Panc1 (cell line): ENCODE measurements at regions not wholly inside any gene's neighbourhood (a gene's known extent, or its start where the extent isn't known, plus 50 kb on each side); places are given as distances from the start of the nearest gene placed in this dataset.

Experiments used
- ATAC-seq: fragments of 200-7000 bp; cut with Tn5 transposase; 2 replicates; pipeline ENCODE4 v1.9.1; 2020; ENCODE audit warnings: mild to moderate bottlenecking, moderate library complexity
- BruUV-seq: library from RNA; stranded (reverse); fragments of 400-500 nt; replicated peaks from 2 replicates; lab custom pipeline; 2021; lab: Mats Ljungman, UMichigan
- CTCF ChIA-PET: fragments of 300-600 bp; sonication (Branson Sonifier 250); formaldehyde crosslinking; loops from one replicate; lab custom pipeline; 2022; ENCODE audit warnings: antibody characterized with exemption; lab: Charles Lee
- POLR2A ChIA-PET: fragments of 300-600 bp; sonication (Branson Sonifier 250); formaldehyde crosslinking; loops from one replicate; lab custom pipeline; 2022; ENCODE audit warnings: antibody characterized with exemption; lab: Charles Lee
- DNase-seq: peaks from one replicate; pipeline ENCODE4 v3.0.0-alpha.2; 2010; ENCODE audit warnings: low read depth, low spot score
- H3K27ac ChIP-seq: 2 replicates; pipeline ENCODE4 v1.5.1; 2011; ENCODE audit warnings: mild to moderate bottlenecking, low read length, inconsistent platforms
- H3K27me3 ChIP-seq: fragments of 200-500 bp; sonication (Bioruptor generic); 2 replicates; pipeline ENCODE4 v1.6.0; 2014; ENCODE audit warnings: low read length, inconsistent platforms; ENCODE audit not compliant: control insufficient read depth, insufficient read depth
- H3K36me3 ChIP-seq: fragments of 200-500 bp; sonication (Bioruptor generic); 2 replicates; pipeline ENCODE4 v1.5.1; 2014; ENCODE audit warnings: inconsistent platforms, mild to moderate bottlenecking, low read length, moderate library complexity; ENCODE audit not compliant: control insufficient read depth, insufficient read depth
- H3K4me1 ChIP-seq: 2 replicates; pipeline ENCODE4 v1.5.1; 2011; ENCODE audit warnings: inconsistent platforms, mild to moderate bottlenecking, low read length, moderate library complexity; ENCODE audit not compliant: control insufficient read depth, insufficient read depth
- H3K4me3 ChIP-seq, 2 experiments: 2 replicates each; pipeline ENCODE4 v1.5.1; 2011 to 2012; ENCODE audit warnings: low read depth in 2 of 2, low read length in 2 of 2, mild to moderate bottlenecking in 2 of 2, inconsistent platforms in 1 of 2, moderate library complexity in 1 of 2
- H3K9me3 ChIP-seq: fragments of 200-500 bp; sonication (Bioruptor generic); 2 replicates; pipeline ENCODE4 v1.5.1; 2014; ENCODE audit warnings: low read depth, mild to moderate bottlenecking, inconsistent platforms, low read length, moderate library complexity; ENCODE audit not compliant: control insufficient read depth, insufficient read depth
- CTCF ChIP-seq: fragments of 450-650 bp; IDR thresholded peaks from 2 replicates; pipeline ENCODE4 v1.5.1; 2017; ENCODE audit warnings: mild to moderate bottlenecking
- POLR2AphosphoS5 ChIP-seq: IDR thresholded peaks from 2 replicates; pipeline ENCODE4 v1.6.1; 2012; ENCODE audit warnings: mild to moderate bottlenecking, low read depth, low read length, moderate library complexity
- REST ChIP-seq, 2 experiments: IDR thresholded peaks; 2 replicates each; pipeline ENCODE4 v1.6.1; 2011 to 2012; ENCODE audit warnings: low read depth in 2 of 2, control low read depth in 1 of 2, low read length in 1 of 2, mild to moderate bottlenecking in 1 of 2, moderate library complexity in 1 of 2; ENCODE audit not compliant: insufficient read depth in 1 of 2
- SIN3A ChIP-seq: IDR thresholded peaks from 2 replicates; pipeline ENCODE4 v1.6.1; 2012; ENCODE audit warnings: low read depth, mild to moderate bottlenecking, low read length, moderate library complexity, borderline replicate concordance; ENCODE audit not compliant: insufficient read depth
- TCF7L2 ChIP-seq: IDR thresholded peaks from 2 replicates; pipeline ENCODE4 v1.6.1; 2011; ENCODE audit warnings: mild to moderate bottlenecking, low read depth, low read length, inconsistent platforms
- in situ Hi-C: cut with HindIII; loops from 2 replicates; pipeline ENCODE4 v1.10.0; 2016; ENCODE audit warnings: low sequenced_read_pairs, low pct_unique_long_range_greater_than_20kb
- intact Hi-C: fragments of 100-400 bp; cut with micrococcal nuclease; formaldehyde crosslinking; loops from one replicate; pipeline ENCODE4 v1.10.0; 2022; ENCODE audit not compliant: unreplicated experiment

GRCh38 chr9:106637486-106637885 is 225.5 kb upstream of the ZNF462 start:
- Histone ChIP-seq H3K4me3 (no peak overlapping the region), H3K4me1 (no peaks in the 10 kb centered on the region), H3K27me3 (no peaks in the 10 kb centered on the region), H3K36me3 (no peaks in the 10 kb centered on the region), H3K27ac (no peak overlapping the region), H3K9me3 (no peaks in the 10 kb centered on the region)
- DNase-seq (no peak), ATAC-seq (no peak)
- in situ Hi-C loops (no loop called here), intact Hi-C loops (no loop called here)
- BruUV-seq = no TSS peak
- POLR2A ChIA-PET = no interaction called here
- TF ChIP-seq REST (IDR thresholded peaks at IDR 0.05; ENCODE audit: insufficient read depth in 1 of 2, low read depth in 2 of 2, low read length in 1 of 2) (no peak), POLR2AphosphoS5 (no peak), TCF7L2 (no peak), CTCF (no peak), SIN3A (no peak)
- CTCF ChIA-PET = no interaction called here

GRCh38 chr9:106639873-106640568 is 222.9 kb upstream of the ZNF462 start:
- no peak overlapping the region for H3K27ac ChIP-seq
- ChIA-PET POLR2A (no interaction called here), CTCF (no interaction called here)
- no peaks in the 10 kb centered on the region for H3K27me3 ChIP-seq
- H3K4me3 ChIP-seq = no peak overlapping the region
- intact Hi-C loops = no loop called here
- no TSS peak for BruUV-seq
- DNase-seq (no peak), ATAC-seq (no peak)
- no peaks in the 10 kb centered on the region for H3K9me3 ChIP-seq
- no peaks in the 10 kb centered on the region for H3K36me3 ChIP-seq
- TF ChIP-seq REST (IDR thresholded peaks at IDR 0.05; ENCODE audit: insufficient read depth in 1 of 2, low read depth in 2 of 2, low read length in 1 of 2) = no peak
- TF ChIP-seq POLR2AphosphoS5 = no peak
- no peak for TF ChIP-seq TCF7L2
- no peaks in the 10 kb centered on the region for H3K4me1 ChIP-seq
- in situ Hi-C loops = no loop called here
